ENCODE measurements at regions not wholly inside any gene's neighbourhood (a gene's known extent, or its start where the extent isn't known, plus 50 kb on each side); places are given as distances from the start of the nearest gene placed in this dataset.

DNA sequence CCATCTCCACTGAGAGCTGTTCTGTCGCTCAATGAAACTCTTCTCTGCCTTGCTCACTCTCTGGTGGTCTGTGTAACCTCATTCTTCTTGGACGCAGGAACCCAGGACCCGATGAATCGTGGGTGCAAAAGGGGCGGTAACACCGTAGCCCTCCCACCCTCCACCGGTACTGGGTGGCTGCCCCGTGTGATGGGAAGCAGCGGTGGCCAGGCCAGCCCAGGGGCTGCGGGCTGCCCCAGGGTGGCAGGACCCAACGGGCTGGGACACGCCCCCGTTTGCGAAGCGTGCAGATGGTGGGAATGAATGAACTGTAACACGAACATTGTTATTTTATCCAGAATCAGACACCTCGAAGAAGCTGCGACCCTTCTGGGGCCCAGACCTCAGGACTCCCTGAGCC is 92.3 kb upstream of the BACE2 start:
- TF ChIP-seq, protein P1, sequence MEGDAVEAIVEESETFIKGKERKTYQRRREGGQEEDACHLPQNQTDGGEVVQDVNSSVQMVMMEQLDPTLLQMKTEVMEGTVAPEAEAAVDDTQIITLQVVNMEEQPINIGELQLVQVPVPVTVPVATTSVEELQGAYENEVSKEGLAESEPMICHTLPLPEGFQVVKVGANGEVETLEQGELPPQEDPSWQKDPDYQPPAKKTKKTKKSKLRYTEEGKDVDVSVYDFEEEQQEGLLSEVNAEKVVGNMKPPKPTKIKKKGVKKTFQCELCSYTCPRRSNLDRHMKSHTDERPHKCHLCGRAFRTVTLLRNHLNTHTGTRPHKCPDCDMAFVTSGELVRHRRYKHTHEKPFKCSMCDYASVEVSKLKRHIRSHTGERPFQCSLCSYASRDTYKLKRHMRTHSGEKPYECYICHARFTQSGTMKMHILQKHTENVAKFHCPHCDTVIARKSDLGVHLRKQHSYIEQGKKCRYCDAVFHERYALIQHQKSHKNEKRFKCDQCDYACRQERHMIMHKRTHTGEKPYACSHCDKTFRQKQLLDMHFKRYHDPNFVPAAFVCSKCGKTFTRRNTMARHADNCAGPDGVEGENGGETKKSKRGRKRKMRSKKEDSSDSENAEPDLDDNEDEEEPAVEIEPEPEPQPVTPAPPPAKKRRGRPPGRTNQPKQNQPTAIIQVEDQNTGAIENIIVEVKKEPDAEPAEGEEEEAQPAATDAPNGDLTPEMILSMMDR (IDR thresholded peaks at IDR 0.05; ENCODE audit: low read length), result no peak
- TF ChIP-seq EZH2 (IDR thresholded peaks at IDR 0.05; ENCODE audit: borderline replicate concordance, low read length), result no peak
